GM21526 (cell line): ENCODE measurements at regions not wholly inside any gene's neighbourhood (a gene's known extent, or its start where the extent isn't known, plus 50 kb on each side); places are given as distances from the start of the nearest gene placed in this dataset.

Experiments used
- ATAC-seq: cut with Tn5 transposase; IDR thresholded peaks from one replicate; pipeline ENCODE4 v1.9.1; 2021; ENCODE audit warnings: moderate library complexity; ENCODE audit not compliant: unreplicated experiment, low FRiP score

- ATAC-seq: no peak
Measured at GRCh38 chr13:67651908-67652465, 421.9 kb upstream of the PCDH9 start.

GRCh38 chr13:67650471-67650870 lies 420.3 kb upstream of the PCDH9 start:
- no peak for ATAC-seq

- no peak for ATAC-seq
Measured at GRCh38 chr13:67645874-67646467, 415.8 kb upstream of the PCDH9 start.

- ATAC-seq: no peak
Measured at GRCh38 chr13:67643516-67644055, 413.4 kb upstream of the PCDH9 start.

- no peak for ATAC-seq
Measured at GRCh38 chr13:67642657-67643056, 412.5 kb upstream of the PCDH9 start.

- no peak for ATAC-seq
Measured at GRCh38 chr13:67635754-67636153, 405.6 kb upstream of the PCDH9 start.

- no peak for ATAC-seq
Measured at GRCh38 chr13:67632590-67632989, 402.5 kb upstream of the PCDH9 start.

- ATAC-seq: no peak
Measured at GRCh38 chr13:67630640-67631039, 400.5 kb upstream of the PCDH9 start.

GRCh38 chr13:67623630-67624029 lies 393.5 kb upstream of the PCDH9 start:
- ATAC-seq: no peak

GRCh38 chr13:67620665-67621064 lies 390.5 kb upstream of the PCDH9 start:
- no peak for ATAC-seq

GRCh38 chr13:67619995-67620380 lies 389.9 kb upstream of the PCDH9 start:
- ATAC-seq: no peak

GRCh38 chr13:67619351-67619994 lies 389.3 kb upstream of the PCDH9 start:
- no peak for ATAC-seq

- no peak for ATAC-seq
Measured at GRCh38 chr13:67614579-67614978, 384.4 kb upstream of the PCDH9 start.

GRCh38 chr13:67614013-67614412 lies 383.9 kb upstream of the PCDH9 start:
- ATAC-seq: no peak

- no peak for ATAC-seq
Measured at GRCh38 chr13:67588607-67589006, 358.5 kb upstream of the PCDH9 start.

- no peak for ATAC-seq
Measured at GRCh38 chr13:67577361-67577760, 347.2 kb upstream of the PCDH9 start.

GRCh38 chr13:67574320-67575233 lies 344.4 kb upstream of the PCDH9 start:
- no peak for ATAC-seq

- no peak for ATAC-seq
Measured at GRCh38 chr13:67568205-67568604, 338.1 kb upstream of the PCDH9 start.

GRCh38 chr13:67557642-67558241 lies 327.6 kb upstream of the PCDH9 start:
- no peak for ATAC-seq

GRCh38 chr13:67557118-67557517 lies 327.0 kb upstream of the PCDH9 start:
- ATAC-seq: no peak
